NB4 (cell line): ENCODE measurements at regions not wholly inside any gene's neighbourhood (a gene's known extent, or its start where the extent isn't known, plus 50 kb on each side); places are given as distances from the start of the nearest gene placed in this dataset.

Experiments
- CTCF ChIP-seq: IDR thresholded peaks from one replicate; pipeline ENCODE4 v1.5.1; 2012; ENCODE audit warnings: low read depth, low read length
- MYC ChIP-seq: IDR thresholded peaks from 2 replicates; pipeline ENCODE4 v1.6.1; 2011; ENCODE audit warnings: low read depth, low read length
- POLR2A ChIP-seq: IDR thresholded peaks from 2 replicates; pipeline ENCODE4 v1.6.1; 2011; ENCODE audit warnings: mild to moderate bottlenecking; ENCODE audit not compliant: insufficient read length; ENCODE audit errors: extremely low read depth

DNA sequence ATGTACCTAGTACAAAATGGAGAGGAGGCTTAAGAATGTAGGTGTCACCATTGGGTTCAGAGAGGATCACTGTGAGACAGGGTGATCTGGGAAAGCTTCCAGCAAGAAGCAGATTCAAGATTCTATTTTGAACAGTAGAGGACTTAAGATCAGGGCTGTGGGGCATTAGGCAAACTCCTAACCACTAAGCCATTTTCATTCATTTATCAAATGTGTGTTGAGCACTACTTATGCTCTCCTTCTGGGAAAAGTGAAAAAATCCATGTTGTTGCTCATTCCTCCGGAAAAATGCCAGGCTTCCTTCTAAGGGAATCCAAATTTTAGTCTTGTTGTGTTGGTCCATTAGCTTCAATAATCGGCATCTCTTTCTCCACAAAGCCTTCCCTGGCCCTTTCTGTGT lies 163.4 kb downstream of the NUAK1 start:
- no peak for TF ChIP-seq CTCF
- TF ChIP-seq POLR2A, result no peak
- no peak for TF ChIP-seq MYC
